GM18498 (cell line): ENCODE measurements at regions not wholly inside any gene's neighbourhood (a gene's known extent, or its start where the extent isn't known, plus 50 kb on each side); places are given as distances from the start of the nearest gene placed in this dataset.

Source experiments
- ATAC-seq: cut with Tn5 transposase; IDR thresholded peaks from one replicate; pipeline ENCODE4 v1.9.1; 2021; ENCODE audit warnings: mild to moderate bottlenecking, moderate library complexity; ENCODE audit not compliant: unreplicated experiment

GRCh38 chr5:56498759-56499395 is 265.7 kb upstream of the ANKRD55 start:
- ATAC-seq: no peak

DNA sequence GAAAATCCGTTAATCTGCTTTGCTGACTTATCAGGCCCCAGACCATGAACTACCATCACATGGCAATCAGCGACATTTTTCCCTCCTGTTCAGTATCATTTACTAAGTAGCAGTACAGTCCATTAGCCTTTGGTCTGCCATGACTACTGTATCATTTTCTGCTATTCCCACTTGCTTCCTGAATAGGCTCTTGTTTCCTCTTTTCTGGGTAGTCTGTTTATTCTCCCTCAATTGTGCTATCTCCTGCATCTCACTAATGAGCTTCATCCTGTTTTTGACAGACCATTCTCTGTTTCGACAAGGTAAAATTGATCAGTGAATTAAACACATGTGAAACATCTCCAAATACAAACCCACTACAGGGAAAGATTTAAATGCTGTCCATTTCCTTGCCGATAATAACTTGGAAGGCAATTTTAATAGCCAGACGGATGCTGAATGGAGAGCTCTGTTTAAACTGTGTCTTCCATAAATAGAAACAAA is 263.5 kb upstream of the ANKRD55 start:
- no peak for ATAC-seq

GRCh38 chr5:56494300-56494731 is 261.2 kb upstream of the ANKRD55 start:
- no peak for ATAC-seq

- no peak for ATAC-seq
Observed at GRCh38 chr5:56493766-56494165, 260.6 kb upstream of the ANKRD55 start.

DNA sequence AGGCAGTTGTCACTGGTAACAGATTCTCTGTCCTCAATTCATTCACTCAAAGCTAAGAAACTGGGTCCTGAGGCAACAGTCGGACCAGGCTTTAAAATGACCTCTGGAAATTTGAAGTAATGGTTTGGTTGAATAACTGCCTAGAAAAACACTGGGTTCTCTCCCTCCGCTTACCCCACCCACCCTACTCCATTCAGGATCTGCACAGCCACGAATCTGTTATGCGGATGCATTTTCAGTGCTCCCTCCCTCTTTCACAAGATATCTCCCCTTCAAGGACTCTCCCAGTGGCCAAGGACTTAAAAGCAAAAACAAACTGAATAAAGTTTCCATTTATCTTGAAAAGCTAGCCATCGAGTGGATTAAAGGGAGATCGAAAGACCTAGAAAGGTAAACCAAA is 260.2 kb upstream of the ANKRD55 start:
- ATAC-seq: no peak

GRCh38 chr5:56492812-56493211 is 259.7 kb upstream of the ANKRD55 start:
- no peak for ATAC-seq

DNA sequence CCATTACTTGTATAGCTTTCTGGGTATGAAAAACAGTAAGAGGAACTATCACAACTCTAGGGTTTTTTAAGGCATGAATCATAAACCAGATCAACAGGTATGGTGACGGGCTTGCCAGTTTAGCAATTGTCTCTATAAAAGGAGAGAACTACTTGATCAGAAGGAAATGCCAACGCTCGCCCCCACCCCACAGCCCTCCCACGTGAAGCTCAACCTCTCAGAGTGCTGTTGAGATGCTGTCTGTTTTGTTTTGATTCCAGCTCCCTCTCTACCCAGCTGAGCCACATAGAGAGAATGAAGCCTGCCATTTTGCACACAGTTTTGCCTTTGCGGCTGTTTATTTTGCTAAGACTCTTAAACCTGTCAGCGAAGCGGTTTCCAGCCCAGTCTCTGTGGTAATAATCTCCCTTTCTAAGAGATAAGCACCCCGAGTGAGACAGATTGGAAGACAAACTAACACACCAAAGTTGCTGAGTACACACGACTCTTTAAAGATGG is 257.9 kb upstream of the ANKRD55 start:
- no peak for ATAC-seq

DNA sequence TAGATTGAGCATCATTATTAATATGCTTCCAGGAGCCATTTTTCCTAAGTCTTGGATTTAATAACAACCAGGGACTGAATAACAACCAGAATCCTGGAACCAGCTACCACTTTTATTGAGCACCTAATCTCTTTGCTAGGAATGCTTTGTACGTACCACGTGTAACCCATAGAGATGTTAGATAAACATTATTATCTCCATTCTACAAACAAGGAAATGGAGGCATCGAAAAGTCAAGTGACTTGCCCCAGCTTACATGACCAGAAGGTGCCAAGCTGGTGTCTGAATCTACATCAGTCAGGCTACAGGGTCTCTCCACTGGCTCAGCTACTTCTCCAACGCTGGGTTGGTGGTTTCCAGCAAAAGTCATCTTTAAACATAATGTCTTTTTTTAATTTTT is 256.1 kb upstream of the ANKRD55 start:
- no peak for ATAC-seq

- ATAC-seq: no peak
Observed at GRCh38 chr5:56487528-56488115, 254.5 kb upstream of the ANKRD55 start.

- no peak for ATAC-seq
Observed at GRCh38 chr5:56482363-56482762, 249.2 kb upstream of the ANKRD55 start.

- ATAC-seq: no peak
Observed at GRCh38 chr5:56481428-56482357, 248.6 kb upstream of the ANKRD55 start.

- peak; percentile 22 for ATAC-seq
Observed at GRCh38 chr5:56480705-56481427, 247.7 kb upstream of the ANKRD55 start.

GRCh38 chr5:56480078-56480704 is 247.1 kb upstream of the ANKRD55 start:
- peak; percentile 48 for ATAC-seq

DNA sequence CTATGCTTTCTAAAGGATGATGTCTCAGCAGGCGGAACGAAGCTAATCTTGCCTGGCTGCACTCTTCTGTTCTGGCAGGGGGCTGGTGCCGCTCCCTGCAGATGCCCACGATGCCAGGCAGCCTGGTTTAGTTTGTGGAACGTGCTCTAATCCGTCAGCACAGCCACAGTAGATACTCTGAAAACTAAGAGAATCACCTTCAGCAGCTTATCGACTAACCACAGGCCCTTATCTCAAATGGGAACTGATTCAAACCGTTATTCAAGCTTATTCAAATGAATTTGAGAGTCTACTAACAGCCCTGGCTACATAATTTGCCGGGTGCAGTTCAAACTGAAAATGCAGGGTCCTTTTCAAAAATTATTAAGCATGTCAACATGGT is 246.6 kb upstream of the ANKRD55 start:
- peak; percentile 52 for ATAC-seq

DNA sequence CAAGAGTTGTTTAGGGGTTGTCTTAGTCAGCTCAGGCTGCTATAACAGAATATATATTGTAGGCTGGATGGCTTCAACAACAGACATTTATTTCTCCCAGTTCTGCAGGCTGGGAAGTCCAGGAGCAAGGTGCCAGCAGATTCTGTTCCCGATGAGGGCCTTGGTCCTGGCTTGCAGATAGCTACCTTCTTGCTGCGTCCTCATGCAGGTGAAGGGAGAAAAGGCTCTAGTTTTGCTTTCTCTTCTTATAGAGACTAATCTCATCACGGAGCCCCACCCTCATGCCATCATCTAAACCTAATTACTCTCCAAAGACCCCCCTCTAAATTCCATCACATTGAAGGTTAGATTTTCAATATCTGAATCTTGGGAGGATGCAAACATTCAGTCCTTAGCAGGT is 246.0 kb upstream of the ANKRD55 start:
- no peak for ATAC-seq

DNA sequence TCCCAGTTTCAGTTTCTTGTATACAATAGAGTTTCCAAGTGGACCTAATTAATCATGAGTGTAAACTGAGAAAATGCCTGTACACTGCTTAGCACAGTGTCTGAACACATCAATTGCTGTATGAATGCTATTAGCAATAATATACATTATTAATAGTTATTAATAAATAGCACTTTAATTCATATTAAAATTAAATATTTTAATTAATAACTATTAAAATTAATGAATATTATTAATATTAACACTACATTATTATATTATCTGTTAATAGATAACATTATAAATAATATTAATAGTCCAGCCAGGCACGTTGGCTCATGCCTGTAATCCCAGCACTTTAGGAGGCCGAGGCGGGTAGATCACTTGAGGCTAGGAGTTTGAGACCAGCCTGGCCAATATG is 244.9 kb upstream of the ANKRD55 start:
- no peak for ATAC-seq

DNA sequence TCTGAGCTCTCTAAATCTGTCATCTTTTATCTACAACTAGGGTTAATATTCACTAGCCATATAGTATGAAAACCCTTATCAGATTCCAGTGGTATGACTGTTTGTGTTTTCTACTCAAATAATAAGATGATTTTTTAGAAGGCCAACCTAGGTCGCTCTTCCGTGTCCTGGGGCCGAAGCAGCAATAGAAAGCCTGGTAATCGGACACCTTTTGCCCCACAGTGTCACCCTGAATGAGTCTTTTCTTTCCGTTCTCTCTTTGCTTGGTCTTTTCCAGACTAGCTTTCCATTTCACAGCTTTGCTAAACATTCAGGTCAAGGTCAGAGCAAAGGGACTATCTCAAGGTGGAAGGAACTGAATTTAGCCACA is 243.3 kb upstream of the ANKRD55 start:
- no peak for ATAC-seq

- no peak for ATAC-seq
Observed at GRCh38 chr5:56475689-56476486, 242.8 kb upstream of the ANKRD55 start.

DNA sequence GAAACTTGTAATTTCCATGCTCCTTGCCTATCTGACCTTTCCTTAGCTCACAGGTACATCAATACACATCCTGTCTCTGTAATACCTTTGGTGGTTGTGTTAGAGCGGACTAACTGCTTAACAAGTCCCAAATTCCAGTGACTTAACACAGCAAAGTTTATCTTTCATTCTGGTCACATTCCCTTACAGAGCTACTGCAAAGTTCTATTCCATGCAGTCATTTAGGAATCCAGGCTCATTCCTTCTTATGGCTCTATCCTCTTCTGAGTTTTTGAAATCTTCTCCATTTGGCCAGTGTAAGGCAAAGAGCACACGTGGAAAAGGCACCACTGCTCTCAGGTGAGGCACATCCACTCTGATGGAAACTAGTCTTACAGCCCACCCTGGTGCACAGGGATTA is 238.6 kb upstream of the ANKRD55 start:
- no peak for ATAC-seq

- no peak for ATAC-seq
Observed at GRCh38 chr5:56470007-56470406, 236.9 kb upstream of the ANKRD55 start.
